SK-N-SH (cell line): ENCODE measurements at regions not wholly inside any gene's neighbourhood (a gene's known extent, or its start where the extent isn't known, plus 50 kb on each side); places are given as distances from the start of the nearest gene placed in this dataset.

ENCODE experiments used
- CHD2 ChIP-seq: fragments of 150-350 bp; IDR thresholded peaks from 2 replicates; pipeline ENCODE4 v1.6.1; 2018; ENCODE audit warnings: low read length; ENCODE audit not compliant: partially characterized antibody
- CTCF ChIP-seq: fragments of 200-600 bp; sonication (generic); IDR thresholded peaks from 2 replicates; pipeline ENCODE4 v1.6.1; 2017; ENCODE audit warnings: antibody characterized with exemption, mild to moderate bottlenecking, moderate library complexity
- MAX ChIP-seq: IDR thresholded peaks from 2 replicates; pipeline ENCODE4 v1.4.0; 2012; ENCODE audit warnings: low read depth
- RFX5 ChIP-seq: IDR thresholded peaks from 2 replicates; pipeline ENCODE4 v1.6.1; 2012; ENCODE audit warnings: mild to moderate bottlenecking, improper control_type of control experiment, low read length
- TAF1 ChIP-seq: IDR thresholded peaks from 2 replicates; pipeline ENCODE4 v1.6.1; 2012; ENCODE audit warnings: low read depth, mild to moderate bottlenecking, low read length, moderate library complexity, borderline replicate concordance

- no peak for TF ChIP-seq MAX
- TF ChIP-seq CTCF = no peak
- no peak for TF ChIP-seq RFX5
- TF ChIP-seq CHD2 = no peak
- TF ChIP-seq TAF1 = no peak
Measured at GRCh38 chr2:121003391-121003790, 267.7 kb downstream of the GLI2 start.
